CD4-positive, alpha-beta T cell (primary cell): ENCODE measurements at regions not wholly inside any gene's neighbourhood (a gene's known extent, or its start where the extent isn't known, plus 50 kb on each side); places are given as distances from the start of the nearest gene placed in this dataset.

Experiments
- ATAC-seq: fragments of 200-7000 bp; cut with Tn5 transposase; one replicate; pipeline ENCODE4 v1.10.0; 2022; ENCODE audit warnings: mild to moderate bottlenecking; ENCODE audit not compliant: poor library complexity
- CTCF ChIA-PET: fragments of 350-600 bp; sonication (Branson Sonifier 250); formaldehyde crosslinking; loops from one replicate; lab custom pipeline; 2021; ENCODE audit warnings: antibody characterized with exemption, inconsistent platforms; lab: Charles Lee
- POLR2A ChIA-PET: fragments of 350-600 bp; sonication (Branson Sonifier 250); formaldehyde crosslinking; loops from one replicate; lab custom pipeline; 2021; ENCODE audit warnings: antibody characterized with exemption, inconsistent platforms; lab: Charles Lee
- DNase-seq, 14 experiments: peaks; one replicate each; pipeline ENCODE4 v3.0.0-alpha.2; 2013 to 2020; ENCODE audit warnings: mixed read lengths in 2 of 14
- H3K27ac ChIP-seq, 2 donors: one replicate each; pipeline versions ENCODE4 v1.5.1 to v1.7.0; 2013; ENCODE audit warnings: low read length in 2 of 2, low read depth in 1 of 2, mild to moderate bottlenecking in 1 of 2
- H3K27me3 ChIP-seq, 2 experiments: 1 replicate in 1 of 2; 2 replicates in 1 of 2; pipeline versions ENCODE4 v1.6.1 to v1.7.0; 2013; ENCODE audit warnings: low read length in 2 of 2, control low read depth in 1 of 2, mild to moderate bottlenecking in 1 of 2, moderate library complexity in 1 of 2; ENCODE audit not compliant: insufficient read depth in 2 of 2, control insufficient read depth in 1 of 2
- H3K36me3 ChIP-seq: one replicate; pipeline ENCODE4 v1.6.1; 2013; ENCODE audit warnings: low read length, control low read depth; ENCODE audit not compliant: insufficient read depth
- H3K4me1 ChIP-seq: one replicate; pipeline ENCODE4 v1.6.1; 2013; ENCODE audit warnings: low read length, control low read depth; ENCODE audit not compliant: insufficient read depth
- H3K4me3 ChIP-seq: one replicate; pipeline ENCODE4 v1.5.1; 2013; ENCODE audit warnings: mild to moderate bottlenecking, low read length, moderate library complexity
- H3K9me3 ChIP-seq, 2 experiments: 1 replicate in 1 of 2; 2 replicates in 1 of 2; pipeline versions ENCODE4 v1.6.1 to v1.7.0; 2013; ENCODE audit warnings: low read length in 2 of 2, mild to moderate bottlenecking in 2 of 2, control low read depth in 1 of 2, moderate library complexity in 1 of 2; ENCODE audit not compliant: control insufficient read depth in 1 of 2, insufficient read depth in 1 of 2
- H3K27ac Mint-ChIP-seq: one replicate; pipeline ENCODE4 v1.8.0; 2020; ENCODE audit warnings: mixed read lengths
- H3K27me3 Mint-ChIP-seq: one replicate; pipeline ENCODE4 v1.8.0; 2021; ENCODE audit warnings: mixed read lengths
- H3K36me3 Mint-ChIP-seq: one replicate; pipeline ENCODE4 v1.8.0; 2021; ENCODE audit warnings: low read depth, mixed read lengths
- H3K4me1 Mint-ChIP-seq: one replicate; pipeline ENCODE4 v1.8.0; 2021; ENCODE audit warnings: low read depth, mixed read lengths
- H3K4me3 Mint-ChIP-seq: one replicate; pipeline ENCODE4 v1.8.0; 2020; ENCODE audit warnings: mild to moderate bottlenecking, mixed read lengths
- H3K9me3 Mint-ChIP-seq: one replicate; pipeline ENCODE4 v1.8.0; 2020; ENCODE audit warnings: mixed read lengths
- intact Hi-C, 2 experiments: fragments of 100-400 bp; cut with DNase I in 1 of 2; cut with micrococcal nuclease in 1 of 2; formaldehyde crosslinking; loops; one replicate each; pipeline versions ENCODE4 v1.15.1 to v1.9.0; 2023 to 2025; cut with DNase I, micrococcal nuclease
- TF ChIP-seq, protein P1 (sequence below): fragments of 200-600 bp; IDR thresholded peaks from one replicate; pipeline ENCODE4 v1.8.0; 2022; ENCODE audit warnings: antibody characterized with exemption, mild to moderate bottlenecking

GRCh38 chr11:90890347-90890746 lies 667.5 kb upstream of the CHORDC1 start:
- H3K9me3 Mint-ChIP-seq: peaks cover 12% of the 10 kb centered on the region
- no peaks in the 10 kb centered on the region for H3K27me3 Mint-ChIP-seq
- no peaks in the 10 kb centered on the region for H3K4me1 Mint-ChIP-seq
- TF ChIP-seq, protein P1, sequence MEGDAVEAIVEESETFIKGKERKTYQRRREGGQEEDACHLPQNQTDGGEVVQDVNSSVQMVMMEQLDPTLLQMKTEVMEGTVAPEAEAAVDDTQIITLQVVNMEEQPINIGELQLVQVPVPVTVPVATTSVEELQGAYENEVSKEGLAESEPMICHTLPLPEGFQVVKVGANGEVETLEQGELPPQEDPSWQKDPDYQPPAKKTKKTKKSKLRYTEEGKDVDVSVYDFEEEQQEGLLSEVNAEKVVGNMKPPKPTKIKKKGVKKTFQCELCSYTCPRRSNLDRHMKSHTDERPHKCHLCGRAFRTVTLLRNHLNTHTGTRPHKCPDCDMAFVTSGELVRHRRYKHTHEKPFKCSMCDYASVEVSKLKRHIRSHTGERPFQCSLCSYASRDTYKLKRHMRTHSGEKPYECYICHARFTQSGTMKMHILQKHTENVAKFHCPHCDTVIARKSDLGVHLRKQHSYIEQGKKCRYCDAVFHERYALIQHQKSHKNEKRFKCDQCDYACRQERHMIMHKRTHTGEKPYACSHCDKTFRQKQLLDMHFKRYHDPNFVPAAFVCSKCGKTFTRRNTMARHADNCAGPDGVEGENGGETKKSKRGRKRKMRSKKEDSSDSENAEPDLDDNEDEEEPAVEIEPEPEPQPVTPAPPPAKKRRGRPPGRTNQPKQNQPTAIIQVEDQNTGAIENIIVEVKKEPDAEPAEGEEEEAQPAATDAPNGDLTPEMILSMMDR: no peak
- H3K4me3 Mint-ChIP-seq: no peak overlapping the region
- no peaks in the 10 kb centered on the region for H3K36me3 Mint-ChIP-seq
- H3K4me3 ChIP-seq: no peak overlapping the region
- CTCF ChIA-PET: no interaction called here
- H3K9me3 ChIP-seq: no peaks in the 10 kb centered on the region
- POLR2A ChIA-PET: no interaction called here
- no peak for DNase-seq
- no peaks in the 10 kb centered on the region for H3K36me3 ChIP-seq
- no peaks in the 10 kb centered on the region for H3K4me1 ChIP-seq
- H3K27ac ChIP-seq: no peak overlapping the region
- intact Hi-C loops: no loop called here
- ATAC-seq: no peak
- H3K27me3 ChIP-seq: no peaks in the 10 kb centered on the region
- H3K27ac Mint-ChIP-seq: no peak overlapping the region

DNA sequence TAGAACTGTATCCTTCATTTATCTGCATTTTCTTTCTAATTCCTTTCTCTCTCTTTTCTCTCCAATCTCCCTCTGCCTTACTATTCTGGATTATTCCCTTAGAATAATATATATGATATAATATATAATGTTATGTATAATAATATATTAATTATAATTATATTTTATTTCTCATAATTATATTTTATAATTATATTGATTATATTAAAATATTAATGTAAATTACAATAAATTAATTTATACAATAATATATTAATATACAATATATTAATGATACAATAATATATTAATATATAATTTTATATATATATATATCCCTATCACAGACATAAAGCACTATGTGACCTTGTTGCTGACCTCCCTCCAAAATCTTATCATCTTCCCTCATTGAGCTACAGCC lies 661.3 kb upstream of the CHORDC1 start:
- Mint-ChIP-seq H3K4me3 (no peak overlapping the region), H3K27me3 (no peaks in the 10 kb centered on the region), H3K9me3 (peaks cover 15% of the 10 kb centered on the region), H3K4me1 (no peaks in the 10 kb centered on the region), H3K36me3 (no peaks in the 10 kb centered on the region), H3K27ac (no peak overlapping the region)
- Histone ChIP-seq H3K36me3 (no peaks in the 10 kb centered on the region), H3K27ac (no peak overlapping the region), H3K4me1 (no peaks in the 10 kb centered on the region), H3K27me3 (no peaks in the 10 kb centered on the region), H3K4me3 (no peak overlapping the region), H3K9me3 (no peaks in the 10 kb centered on the region)
- intact Hi-C loops: no loop called here
- no peak for ATAC-seq
- ChIA-PET POLR2A (no interaction called here), CTCF (no interaction called here)
- no peak for DNase-seq
- TF ChIP-seq, protein P1: no peak

DNA sequence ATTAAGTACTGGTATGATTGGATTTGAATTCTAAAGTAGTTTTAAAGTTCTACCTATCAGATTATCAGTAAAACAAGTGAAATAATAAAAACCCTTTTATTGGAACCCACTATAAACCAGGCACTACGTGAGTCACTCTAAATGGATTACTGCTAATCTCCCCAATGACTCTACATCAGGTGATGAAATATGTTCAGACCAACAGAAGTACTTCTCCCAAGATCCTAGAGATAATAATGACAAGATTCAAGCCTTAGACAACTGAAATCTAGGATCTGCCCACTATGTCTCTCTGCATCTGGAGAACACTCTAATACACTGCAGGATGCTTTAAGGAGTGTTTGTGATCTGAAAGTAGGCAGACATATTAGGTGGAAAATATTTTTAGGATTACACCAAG lies 652.1 kb upstream of the CHORDC1 start:
- Histone ChIP-seq H3K36me3 (no peaks in the 10 kb centered on the region), H3K4me3 (no peak overlapping the region), H3K4me1 (no peaks in the 10 kb centered on the region), H3K9me3 (peaks cover 0 to 12% of the 10 kb centered on the region in 2 experiments), H3K27me3 (no peaks in the 10 kb centered on the region), H3K27ac (no peak overlapping the region)
- Mint-ChIP-seq H3K9me3 (peaks cover 13% of the 10 kb centered on the region), H3K4me3 (no peak overlapping the region), H3K27me3 (no peaks in the 10 kb centered on the region), H3K27ac (no peak overlapping the region), H3K4me1 (no peaks in the 10 kb centered on the region), H3K36me3 (no peaks in the 10 kb centered on the region)
- ChIA-PET POLR2A (interaction anchor here (0.7 kb wide), 1 partner anchor 221 kb away, joined by 3 read pairs; no protein-coding TSS in a partner anchor), CTCF (no interaction called here)
- DNase-seq (no peak), ATAC-seq (no peak)
- TF ChIP-seq, protein P1: no peak
- intact Hi-C loops: no loop called here
